ENCODE measurements at regions not wholly inside any gene's neighbourhood (a gene's known extent, or its start where the extent isn't known, plus 50 kb on each side); places are given as distances from the start of the nearest gene placed in this dataset.
"Not testable (repeated sequence)": the region's sequence is repeated elsewhere in the genome, so short reads cannot be mapped to it uniquely, and the experiment has no call there.

- H2AFZ ChIP-seq (ENCODE audit: insufficient read depth, low read depth, low read length, poor library complexity, severe bottlenecking); DNase-seq; H3K9me3 ChIP-seq (ENCODE audit: control extremely low read depth in 1 of 3, control insufficient read depth in 2 of 3, insufficient read depth in 1 of 3, low read length in 2 of 3); ATAC-seq (ENCODE audit: low read depth); H3K9me3 Mint-ChIP-seq (ENCODE audit: insufficient read depth); H3K27ac ChIP-seq (ENCODE audit: low read length in 2 of 2); H4K20me1 ChIP-seq (ENCODE audit: control insufficient read depth, insufficient read depth, low read length, poor library complexity, severe bottlenecking); H3K4me1 Mint-ChIP-seq; H3K27me3 Mint-ChIP-seq; H3K4me1 ChIP-seq (ENCODE audit: control insufficient read depth in 2 of 2, insufficient read depth in 2 of 2, low read length in 2 of 2); H3K9ac ChIP-seq (ENCODE audit: low read length); H3K27me3 ChIP-seq (replicated peaks in 1 of 4; ENCODE audit: control extremely low read depth in 1 of 4, control insufficient read depth in 3 of 4, insufficient read depth in 4 of 4, low read length in 3 of 4); H3K4me3 ChIP-seq (ENCODE audit: control extremely low read depth in 1 of 5, extremely low read depth in 1 of 5, insufficient read depth in 1 of 5, low read depth in 2 of 5, low read length in 4 of 5); H3K79me2 ChIP-seq (ENCODE audit: control insufficient read depth, insufficient read depth, low read length); POLR2A ChIA-PET; intact Hi-C loops (cut with micrococcal nuclease); H3K4me2 ChIP-seq (replicated peaks; ENCODE audit: low read depth, low read length, poor library complexity, severe bottlenecking); H3K27ac Mint-ChIP-seq; H3K36me3 ChIP-seq (replicated peaks in 1 of 2; ENCODE audit: control extremely low read depth in 1 of 2, control insufficient read depth in 1 of 2, extremely low read depth in 1 of 2, insufficient read depth in 2 of 2, low read length in 1 of 2); H3K4me3 Mint-ChIP-seq; CTCF ChIA-PET: not testable (repeated sequence)
- 100% methylated on average over 1 of the region's 6 CpGs for WGBS (ENCODE audit: insufficient coverage)
Observed at GRCh38 chr4:9556076-9556475, 111.9 kb downstream of the DEFB131A start.

DNA sequence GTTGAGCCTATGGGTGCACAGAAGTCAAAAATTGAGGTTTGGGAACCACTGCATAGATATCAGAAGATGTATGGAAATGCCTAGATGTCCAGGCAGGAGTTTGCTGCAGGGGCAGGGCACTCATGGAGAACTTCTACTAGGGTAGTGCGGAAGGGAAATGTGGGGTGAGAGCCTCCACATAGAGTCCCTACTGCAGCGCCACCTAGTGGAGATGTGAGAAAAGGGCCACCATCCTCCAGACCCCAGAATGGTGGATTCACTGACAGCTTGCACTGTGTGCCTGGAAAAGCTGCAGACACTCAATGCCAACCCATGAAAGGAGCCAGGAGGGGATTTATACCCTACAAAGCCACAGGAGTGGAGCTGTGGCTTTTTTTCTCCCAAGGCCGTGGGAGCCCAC is 133.7 kb downstream of the DEFB131A start:
- H3K9me3 ChIP-seq (ENCODE audit: control extremely low read depth in 1 of 3, control insufficient read depth in 2 of 3, insufficient read depth in 1 of 3, low read length in 2 of 3); H3K36me3 ChIP-seq (replicated peaks in 1 of 2; ENCODE audit: control extremely low read depth in 1 of 2, control insufficient read depth in 1 of 2, extremely low read depth in 1 of 2, insufficient read depth in 2 of 2, low read length in 1 of 2); H3K27me3 Mint-ChIP-seq; H3K4me1 ChIP-seq (ENCODE audit: control insufficient read depth in 2 of 2, insufficient read depth in 2 of 2, low read length in 2 of 2); H3K9ac ChIP-seq (ENCODE audit: low read length); H4K20me1 ChIP-seq (ENCODE audit: control insufficient read depth, insufficient read depth, low read length, poor library complexity, severe bottlenecking); H3K27me3 ChIP-seq (replicated peaks in 1 of 4; ENCODE audit: control extremely low read depth in 1 of 4, control insufficient read depth in 3 of 4, insufficient read depth in 4 of 4, low read length in 3 of 4); POLR2A ChIA-PET; H3K4me1 Mint-ChIP-seq; ATAC-seq (ENCODE audit: low read depth); H3K4me3 Mint-ChIP-seq; intact Hi-C loops (cut with micrococcal nuclease); H3K79me2 ChIP-seq (ENCODE audit: control insufficient read depth, insufficient read depth, low read length); H3K27ac ChIP-seq (ENCODE audit: low read length in 2 of 2); CTCF ChIA-PET; H3K4me3 ChIP-seq (ENCODE audit: control extremely low read depth in 1 of 5, extremely low read depth in 1 of 5, insufficient read depth in 1 of 5, low read depth in 2 of 5, low read length in 4 of 5); H2AFZ ChIP-seq (ENCODE audit: insufficient read depth, low read depth, low read length, poor library complexity, severe bottlenecking); H3K4me2 ChIP-seq (replicated peaks; ENCODE audit: low read depth, low read length, poor library complexity, severe bottlenecking); H3K27ac Mint-ChIP-seq; H3K9me3 Mint-ChIP-seq (ENCODE audit: insufficient read depth); DNase-seq: not testable (repeated sequence)
- 73% methylated on average over 3 of the region's 3 CpGs for WGBS (ENCODE audit: insufficient coverage)

DNA sequence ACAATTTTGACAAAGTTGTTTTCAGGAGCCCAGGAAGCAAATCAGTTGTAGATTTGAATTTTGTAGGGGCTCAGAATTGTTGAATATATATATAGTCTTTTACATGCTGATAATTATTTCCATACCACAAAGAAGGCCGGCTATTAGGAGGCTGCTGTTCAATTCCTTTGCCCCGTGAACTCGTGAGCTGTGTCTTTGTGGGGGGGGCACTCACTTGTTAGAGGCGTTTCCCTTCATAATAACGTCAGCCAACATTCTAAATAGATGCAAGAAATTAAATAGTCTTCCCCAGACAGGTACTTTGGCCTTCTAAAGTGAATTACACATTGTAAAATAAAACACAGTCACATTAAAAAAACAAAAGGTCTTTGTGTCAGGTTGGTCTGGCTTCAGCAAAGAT is 138.7 kb downstream of the DEFB131A start:
- H3K27me3 Mint-ChIP-seq; H3K9me3 Mint-ChIP-seq (ENCODE audit: insufficient read depth); H3K79me2 ChIP-seq (ENCODE audit: control insufficient read depth, insufficient read depth, low read length); H3K4me3 ChIP-seq (ENCODE audit: control extremely low read depth in 1 of 5, extremely low read depth in 1 of 5, insufficient read depth in 1 of 5, low read depth in 2 of 5, low read length in 4 of 5); DNase-seq; H3K9ac ChIP-seq (ENCODE audit: low read length); ATAC-seq (ENCODE audit: low read depth); intact Hi-C loops (cut with micrococcal nuclease); H3K4me3 Mint-ChIP-seq; H3K27ac Mint-ChIP-seq; H3K36me3 ChIP-seq (replicated peaks in 1 of 2; ENCODE audit: control extremely low read depth in 1 of 2, control insufficient read depth in 1 of 2, extremely low read depth in 1 of 2, insufficient read depth in 2 of 2, low read length in 1 of 2); H3K4me1 ChIP-seq (ENCODE audit: control insufficient read depth in 2 of 2, insufficient read depth in 2 of 2, low read length in 2 of 2); H2AFZ ChIP-seq (ENCODE audit: insufficient read depth, low read depth, low read length, poor library complexity, severe bottlenecking); H3K4me1 Mint-ChIP-seq; POLR2A ChIA-PET; H3K4me2 ChIP-seq (replicated peaks; ENCODE audit: low read depth, low read length, poor library complexity, severe bottlenecking); H3K27ac ChIP-seq (ENCODE audit: low read length in 2 of 2); CTCF ChIA-PET; H3K9me3 ChIP-seq (ENCODE audit: control extremely low read depth in 1 of 3, control insufficient read depth in 2 of 3, insufficient read depth in 1 of 3, low read length in 2 of 3); H4K20me1 ChIP-seq (ENCODE audit: control insufficient read depth, insufficient read depth, low read length, poor library complexity, severe bottlenecking); H3K27me3 ChIP-seq (replicated peaks in 1 of 4; ENCODE audit: control extremely low read depth in 1 of 4, control insufficient read depth in 3 of 4, insufficient read depth in 4 of 4, low read length in 3 of 4): not testable (repeated sequence)
- no CpG with 5 or more reads among the region's 5 CpGs for WGBS (ENCODE audit: insufficient coverage)
